ENCODE measurements at regions not wholly inside any gene's neighbourhood (a gene's known extent, or its start where the extent isn't known, plus 50 kb on each side); places are given as distances from the start of the nearest gene placed in this dataset.

GRCh38 chr6:144845186-144845585, 560.1 kb downstream of the UTRN start:
- H3K4me3 ChIP-seq (ENCODE audit: low read length): no peak overlapping the region
- no peak overlapping the region for H3K9ac ChIP-seq (ENCODE audit: low read depth, low read length)
- no peaks in the 10 kb centered on the region for H3K9me3 ChIP-seq (ENCODE audit: insufficient read depth, low read depth, low read length)
- no peak overlapping the region for H3K27ac ChIP-seq (ENCODE audit: low read length)
- peaks cover 12% of the 10 kb centered on the region for H3K36me3 ChIP-seq (ENCODE audit: insufficient read depth, low read depth, low read length)
- H3K27me3 ChIP-seq (ENCODE audit: insufficient read depth, low read length): no peaks in the 10 kb centered on the region
- H3K4me1 ChIP-seq (ENCODE audit: insufficient read depth, low read length): peaks cover 20% of the 10 kb centered on the region; the same call in 1 of the 2 replicates

- peaks cover 10% of the 10 kb centered on the region for H3K36me3 ChIP-seq (ENCODE audit: insufficient read depth, low read depth, low read length)
Observed at GRCh38 chr6:144847916-144848315, 562.8 kb downstream of the UTRN start.

GRCh38 chr6:144849920-144850319, 564.8 kb downstream of the UTRN start:
- no peaks in the 10 kb centered on the region for H3K9me3 ChIP-seq (ENCODE audit: insufficient read depth, low read depth, low read length)
- no peak overlapping the region for H3K9ac ChIP-seq (ENCODE audit: low read depth, low read length)
- no peaks in the 10 kb centered on the region for H3K27me3 ChIP-seq (ENCODE audit: insufficient read depth, low read length)
- H3K27ac ChIP-seq (ENCODE audit: low read length): no peak overlapping the region
- no peak overlapping the region for H3K4me3 ChIP-seq (ENCODE audit: low read length)
- peaks cover 10% of the 10 kb centered on the region for H3K36me3 ChIP-seq (ENCODE audit: insufficient read depth, low read depth, low read length)
- H3K4me1 ChIP-seq (ENCODE audit: insufficient read depth, low read length): peaks cover 13% of the 10 kb centered on the region; the same call in 1 of the 2 replicates

More at GRCh38 chr6:144847916-144848315, 562.8 kb downstream of the UTRN start:
- no peak overlapping the region for H3K4me3 ChIP-seq (ENCODE audit: low read length)
- no peaks in the 10 kb centered on the region for H3K9me3 ChIP-seq (ENCODE audit: insufficient read depth, low read depth, low read length)
- no peak overlapping the region for H3K27ac ChIP-seq (ENCODE audit: low read length)
- H3K9ac ChIP-seq (ENCODE audit: low read depth, low read length): no peak overlapping the region
- peaks cover 13% of the 10 kb centered on the region; the same call in 1 of the 2 replicates for H3K4me1 ChIP-seq (ENCODE audit: insufficient read depth, low read length)
- no peaks in the 10 kb centered on the region for H3K27me3 ChIP-seq (ENCODE audit: insufficient read depth, low read length)

GRCh38 chr6:144853603-144854002, 568.5 kb downstream of the UTRN start:
- Histone ChIP-seq H3K36me3 (ENCODE audit: insufficient read depth, low read depth, low read length) (peaks cover 10% of the 10 kb centered on the region), H3K27ac (ENCODE audit: low read length) (no peak overlapping the region), H3K4me3 (ENCODE audit: low read length) (no peak overlapping the region), H3K9me3 (ENCODE audit: insufficient read depth, low read depth, low read length) (no peaks in the 10 kb centered on the region), H3K27me3 (ENCODE audit: insufficient read depth, low read length) (no peaks in the 10 kb centered on the region), H3K4me1 (ENCODE audit: insufficient read depth, low read length) (no peaks in the 10 kb centered on the region), H3K9ac (ENCODE audit: low read depth, low read length) (no peak overlapping the region)

GRCh38 chr6:144854654-144855053, 569.5 kb downstream of the UTRN start:
- Histone ChIP-seq H3K27ac (ENCODE audit: low read length) (no peak overlapping the region), H3K36me3 (ENCODE audit: insufficient read depth, low read depth, low read length) (peaks cover 10% of the 10 kb centered on the region), H3K27me3 (ENCODE audit: insufficient read depth, low read length) (no peaks in the 10 kb centered on the region), H3K9ac (ENCODE audit: low read depth, low read length) (no peak overlapping the region), H3K4me3 (ENCODE audit: low read length) (no peak overlapping the region), H3K4me1 (ENCODE audit: insufficient read depth, low read length) (no peaks in the 10 kb centered on the region), H3K9me3 (ENCODE audit: insufficient read depth, low read depth, low read length) (no peaks in the 10 kb centered on the region)

DNA sequence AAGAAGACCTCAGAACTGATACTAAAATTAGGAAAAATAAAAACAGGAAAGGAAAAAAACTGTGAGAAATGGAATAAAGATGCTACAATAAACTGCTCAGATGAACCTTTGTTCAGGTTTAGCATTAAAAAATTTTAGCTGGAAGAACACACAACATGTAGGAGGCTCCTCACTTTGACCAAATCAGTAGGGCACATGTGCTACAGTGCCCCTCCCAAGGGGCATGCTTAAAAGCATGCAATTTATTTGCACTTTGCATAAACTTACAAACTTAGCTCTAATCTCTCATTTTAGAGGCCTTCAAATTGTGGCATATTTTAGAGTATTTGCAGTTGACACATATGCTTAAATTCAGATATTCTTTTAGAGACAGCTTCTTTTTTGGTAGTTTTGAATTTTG, 570.2 kb downstream of the UTRN start:
- Histone ChIP-seq H3K4me1 (ENCODE audit: insufficient read depth, low read length) (no peaks in the 10 kb centered on the region), H3K27me3 (ENCODE audit: insufficient read depth, low read length) (no peaks in the 10 kb centered on the region), H3K9ac (ENCODE audit: low read depth, low read length) (no peak overlapping the region), H3K36me3 (ENCODE audit: insufficient read depth, low read depth, low read length) (peaks cover 8% of the 10 kb centered on the region), H3K9me3 (ENCODE audit: insufficient read depth, low read depth, low read length) (no peaks in the 10 kb centered on the region), H3K27ac (ENCODE audit: low read length) (no peak overlapping the region), H3K4me3 (ENCODE audit: low read length) (no peak overlapping the region)

GRCh38 chr6:144855812-144856531, 570.8 kb downstream of the UTRN start:
- Histone ChIP-seq H3K9me3 (ENCODE audit: insufficient read depth, low read depth, low read length) (no peaks in the 10 kb centered on the region), H3K4me3 (ENCODE audit: low read length) (no peak overlapping the region), H3K27me3 (ENCODE audit: insufficient read depth, low read length) (no peaks in the 10 kb centered on the region), H3K4me1 (ENCODE audit: insufficient read depth, low read length) (no peaks in the 10 kb centered on the region), H3K27ac (ENCODE audit: low read length) (no peak overlapping the region), H3K36me3 (ENCODE audit: insufficient read depth, low read depth, low read length) (peaks cover 3% of the 10 kb centered on the region; the same call in 1 of the 2 replicates), H3K9ac (ENCODE audit: low read depth, low read length) (no peak overlapping the region)

- no peak overlapping the region for H3K4me3 ChIP-seq (ENCODE audit: low read length)
- H3K9ac ChIP-seq (ENCODE audit: low read depth, low read length): no peak overlapping the region
- H3K36me3 ChIP-seq (ENCODE audit: insufficient read depth, low read depth, low read length): no peaks in the 10 kb centered on the region; the same call in 1 of the 2 replicates
- H3K27me3 ChIP-seq (ENCODE audit: insufficient read depth, low read length): no peaks in the 10 kb centered on the region
- no peaks in the 10 kb centered on the region for H3K4me1 ChIP-seq (ENCODE audit: insufficient read depth, low read length)
- no peaks in the 10 kb centered on the region for H3K9me3 ChIP-seq (ENCODE audit: insufficient read depth, low read depth, low read length)
- H3K27ac ChIP-seq (ENCODE audit: low read length): no peak overlapping the region
Observed at GRCh38 chr6:144856622-144857021, 571.5 kb downstream of the UTRN start.

GRCh38 chr6:144857086-144857485, 572.0 kb downstream of the UTRN start:
- Histone ChIP-seq H3K27ac (ENCODE audit: low read length) (no peak overlapping the region), H3K9me3 (ENCODE audit: insufficient read depth, low read depth, low read length) (no peaks in the 10 kb centered on the region), H3K4me3 (ENCODE audit: low read length) (no peak overlapping the region), H3K27me3 (ENCODE audit: insufficient read depth, low read length) (no peaks in the 10 kb centered on the region), H3K9ac (ENCODE audit: low read depth, low read length) (no peak overlapping the region), H3K36me3 (ENCODE audit: insufficient read depth, low read depth, low read length) (no peaks in the 10 kb centered on the region; the same call in 1 of the 2 replicates), H3K4me1 (ENCODE audit: insufficient read depth, low read length) (no peaks in the 10 kb centered on the region)

GRCh38 chr6:144862769-144863168, 577.6 kb downstream of the UTRN start:
- no peaks in the 10 kb centered on the region for H3K27me3 ChIP-seq (ENCODE audit: insufficient read depth, low read length)
- H3K36me3 ChIP-seq (ENCODE audit: insufficient read depth, low read depth, low read length): no peaks in the 10 kb centered on the region
- H3K27ac ChIP-seq (ENCODE audit: low read length): no peak overlapping the region
- no peak overlapping the region for H3K4me3 ChIP-seq (ENCODE audit: low read length)
- H3K9ac ChIP-seq (ENCODE audit: low read depth, low read length): no peak overlapping the region
- H3K9me3 ChIP-seq (ENCODE audit: insufficient read depth, low read depth, low read length): peaks cover 9% of the 10 kb centered on the region; the same call in 1 of the 2 replicates
- H3K4me1 ChIP-seq (ENCODE audit: insufficient read depth, low read length): no peaks in the 10 kb centered on the region

- no peak overlapping the region for H3K9ac ChIP-seq (ENCODE audit: low read depth, low read length)
- H3K36me3 ChIP-seq (ENCODE audit: insufficient read depth, low read depth, low read length): no peaks in the 10 kb centered on the region
- no peak overlapping the region for H3K27ac ChIP-seq (ENCODE audit: low read length)
- peaks cover 9% of the 10 kb centered on the region; the same call in 1 of the 2 replicates for H3K4me1 ChIP-seq (ENCODE audit: insufficient read depth, low read length)
- H3K9me3 ChIP-seq (ENCODE audit: insufficient read depth, low read depth, low read length): peaks cover 9% of the 10 kb centered on the region; the same call in 1 of the 2 replicates
- H3K27me3 ChIP-seq (ENCODE audit: insufficient read depth, low read length): no peaks in the 10 kb centered on the region
- no peak overlapping the region for H3K4me3 ChIP-seq (ENCODE audit: low read length)
Observed at GRCh38 chr6:144867761-144868160, 582.6 kb downstream of the UTRN start.

GRCh38 chr6:144870782-144871181, 585.6 kb downstream of the UTRN start:
- Histone ChIP-seq H3K4me3 (ENCODE audit: low read length) (no peak overlapping the region), H3K27me3 (ENCODE audit: insufficient read depth, low read length) (no peaks in the 10 kb centered on the region), H3K9me3 (ENCODE audit: insufficient read depth, low read depth, low read length) (peaks cover 12% of the 10 kb centered on the region), H3K27ac (ENCODE audit: low read length) (no peak overlapping the region), H3K36me3 (ENCODE audit: insufficient read depth, low read depth, low read length) (peaks cover 4% of the 10 kb centered on the region; the same call in 1 of the 2 replicates), H3K9ac (ENCODE audit: low read depth, low read length) (no peak overlapping the region), H3K4me1 (ENCODE audit: insufficient read depth, low read length) (peaks cover 9% of the 10 kb centered on the region; the same call in 1 of the 2 replicates)

Data from iPS-20b (cell line).